ENCODE measurements at regions not wholly inside any gene's neighbourhood (a gene's known extent, or its start where the extent isn't known, plus 50 kb on each side); places are given as distances from the start of the nearest gene placed in this dataset.

GRCh38 chr10:128468462-128468861, 342.2 kb upstream of the MKI67 start:
- no peak overlapping the region for H3K27ac ChIP-seq (ENCODE audit: low read length)
- no peaks in the 10 kb centered on the region for H3K9me2 ChIP-seq (replicated peaks; ENCODE audit: insufficient read depth, low read length)
- no peak overlapping the region for H3K4me2 ChIP-seq (ENCODE audit: low read depth, low read length, poor library complexity, severe bottlenecking)
- H3K9ac ChIP-seq (ENCODE audit: low read length), result no peak overlapping the region
- H3K79me2 ChIP-seq (ENCODE audit: low read length), result no peaks in the 10 kb centered on the region
- H3K27me3 ChIP-seq (ENCODE audit: low read length), result no peaks in the 10 kb centered on the region
- no peak overlapping the region for H3K4me3 ChIP-seq (ENCODE audit: low read length)
- H3K36me3 ChIP-seq (ENCODE audit: insufficient read depth, low read length), result no peaks in the 10 kb centered on the region
- no peak overlapping the region for H2AFZ ChIP-seq (ENCODE audit: low read length)
- H3K4me1 ChIP-seq (ENCODE audit: low read length), result no peaks in the 10 kb centered on the region
- DNase-seq, result no peak
- no peaks in the 10 kb centered on the region for H3K9me3 ChIP-seq (ENCODE audit: low read length)
- no peaks in the 10 kb centered on the region for H4K20me1 ChIP-seq (ENCODE audit: insufficient read depth, low read depth, low read length)

- H3K9me3 ChIP-seq (ENCODE audit: low read length), result no peaks in the 10 kb centered on the region
- no peaks in the 10 kb centered on the region for H3K9me2 ChIP-seq (replicated peaks; ENCODE audit: insufficient read depth, low read length)
These were observed 343.3 kb upstream of the MKI67 start for GRCh38 chr10:128469515-128469914.

DNA sequence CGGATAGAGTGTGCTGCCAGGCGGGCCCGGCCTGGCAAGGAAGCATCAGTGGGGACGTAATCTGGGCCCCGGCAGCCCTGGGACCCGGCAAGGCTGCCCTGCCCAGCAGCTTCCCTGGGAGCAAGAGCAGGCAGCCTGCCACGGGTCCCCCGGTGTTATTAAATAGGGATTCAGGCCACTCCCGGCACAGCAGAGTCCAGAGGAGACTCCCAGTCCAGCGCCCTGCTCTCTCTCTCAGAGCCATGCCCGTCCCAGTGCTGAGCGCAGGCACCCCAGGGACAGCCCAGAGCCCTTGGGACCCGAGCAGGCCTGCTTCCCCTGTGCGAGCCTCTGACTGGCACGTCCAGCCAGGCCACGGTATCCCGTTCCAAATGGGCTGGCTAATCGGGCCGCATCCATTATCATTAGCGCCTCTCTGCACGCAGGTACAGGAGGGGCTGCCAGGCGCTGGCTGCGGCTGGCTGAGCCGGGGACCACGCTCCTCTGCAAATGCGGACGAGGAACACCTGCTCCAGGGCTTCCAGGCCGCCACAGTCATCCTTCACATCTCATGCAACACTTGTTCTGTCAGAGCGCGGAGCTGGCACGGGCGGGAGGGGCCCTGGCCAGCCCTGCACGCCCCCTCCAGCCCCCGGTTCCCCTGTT, 344.2 kb upstream of the MKI67 start:
- Histone ChIP-seq H4K20me1 (ENCODE audit: insufficient read depth, low read depth, low read length) (no peaks in the 10 kb centered on the region), H3K9me3 (ENCODE audit: low read length) (no peaks in the 10 kb centered on the region), H3K9me2 (replicated peaks; ENCODE audit: insufficient read depth, low read length) (no peaks in the 10 kb centered on the region), H3K79me2 (ENCODE audit: low read length) (no peaks in the 10 kb centered on the region), H3K4me2 (ENCODE audit: low read depth, low read length, poor library complexity, severe bottlenecking) (no peak overlapping the region), H3K4me1 (ENCODE audit: low read length) (no peaks in the 10 kb centered on the region), H3K4me3 (ENCODE audit: low read length) (no peak overlapping the region), H3K9ac (ENCODE audit: low read length) (no peak overlapping the region), H3K36me3 (ENCODE audit: insufficient read depth, low read length) (no peaks in the 10 kb centered on the region), H3K27me3 (ENCODE audit: low read length) (no peaks in the 10 kb centered on the region), H3K27ac (ENCODE audit: low read length) (no peak overlapping the region), H2AFZ (ENCODE audit: low read length) (no peak overlapping the region)
- DNase-seq, result no peak

More at GRCh38 chr10:128469515-128469914, 343.3 kb upstream of the MKI67 start:
- Histone ChIP-seq H3K4me2 (ENCODE audit: low read depth, low read length, poor library complexity, severe bottlenecking) (no peak overlapping the region), H2AFZ (ENCODE audit: low read length) (no peak overlapping the region), H3K27ac (ENCODE audit: low read length) (no peak overlapping the region), H3K79me2 (ENCODE audit: low read length) (no peaks in the 10 kb centered on the region), H3K4me3 (ENCODE audit: low read length) (no peak overlapping the region), H3K36me3 (ENCODE audit: insufficient read depth, low read length) (no peaks in the 10 kb centered on the region), H4K20me1 (ENCODE audit: insufficient read depth, low read depth, low read length) (no peaks in the 10 kb centered on the region), H3K9ac (ENCODE audit: low read length) (no peak overlapping the region), H3K4me1 (ENCODE audit: low read length) (no peaks in the 10 kb centered on the region), H3K27me3 (ENCODE audit: low read length) (no peaks in the 10 kb centered on the region)
- no peak for DNase-seq

GRCh38 chr10:128471151-128471550, 344.9 kb upstream of the MKI67 start:
- Histone ChIP-seq H3K79me2 (ENCODE audit: low read length) (no peaks in the 10 kb centered on the region), H3K4me3 (ENCODE audit: low read length) (no peak overlapping the region), H3K9ac (ENCODE audit: low read length) (no peak overlapping the region), H3K36me3 (ENCODE audit: insufficient read depth, low read length) (no peaks in the 10 kb centered on the region), H3K9me2 (replicated peaks; ENCODE audit: insufficient read depth, low read length) (no peaks in the 10 kb centered on the region), H3K4me2 (ENCODE audit: low read depth, low read length, poor library complexity, severe bottlenecking) (no peak overlapping the region), H3K9me3 (ENCODE audit: low read length) (no peaks in the 10 kb centered on the region), H4K20me1 (ENCODE audit: insufficient read depth, low read depth, low read length) (no peaks in the 10 kb centered on the region), H3K27me3 (ENCODE audit: low read length) (no peaks in the 10 kb centered on the region), H2AFZ (ENCODE audit: low read length) (no peak overlapping the region), H3K27ac (ENCODE audit: low read length) (no peak overlapping the region), H3K4me1 (ENCODE audit: low read length) (no peaks in the 10 kb centered on the region)
- no peak for DNase-seq

DNA sequence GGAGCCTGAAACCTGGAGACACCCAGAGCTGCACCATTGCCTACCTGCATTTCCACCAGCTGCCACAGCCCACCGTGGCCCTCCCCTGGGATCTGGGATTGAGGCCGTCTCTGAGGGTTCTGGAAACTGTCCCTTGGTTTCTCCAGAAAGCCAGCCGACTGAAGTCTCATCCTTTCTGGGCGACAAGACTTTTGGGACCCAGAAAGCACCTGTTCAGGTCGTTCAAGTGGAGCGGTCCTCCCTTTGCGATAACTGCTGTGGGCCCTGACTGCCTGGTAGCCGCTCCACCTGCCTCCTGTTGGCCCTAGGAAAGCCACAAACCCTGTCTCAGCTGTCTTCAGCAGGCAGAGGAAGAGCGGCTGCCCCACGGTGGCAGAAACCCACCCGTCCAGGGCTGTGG, 346.0 kb upstream of the MKI67 start:
- H3K9ac ChIP-seq (ENCODE audit: low read length), result no peak overlapping the region
- H3K9me2 ChIP-seq (replicated peaks; ENCODE audit: insufficient read depth, low read length), result no peaks in the 10 kb centered on the region
- no peaks in the 10 kb centered on the region for H4K20me1 ChIP-seq (ENCODE audit: insufficient read depth, low read depth, low read length)
- H3K4me3 ChIP-seq (ENCODE audit: low read length), result no peak overlapping the region
- H3K4me1 ChIP-seq (ENCODE audit: low read length), result no peaks in the 10 kb centered on the region
- H3K27ac ChIP-seq (ENCODE audit: low read length), result no peak overlapping the region
- no peak overlapping the region for H2AFZ ChIP-seq (ENCODE audit: low read length)
- H3K9me3 ChIP-seq (ENCODE audit: low read length), result no peaks in the 10 kb centered on the region
- no peak for DNase-seq
- H3K4me2 ChIP-seq (ENCODE audit: low read depth, low read length, poor library complexity, severe bottlenecking), result no peak overlapping the region
- H3K27me3 ChIP-seq (ENCODE audit: low read length), result no peaks in the 10 kb centered on the region
- H3K79me2 ChIP-seq (ENCODE audit: low read length), result no peaks in the 10 kb centered on the region
- H3K36me3 ChIP-seq (ENCODE audit: insufficient read depth, low read length), result no peaks in the 10 kb centered on the region

DNA sequence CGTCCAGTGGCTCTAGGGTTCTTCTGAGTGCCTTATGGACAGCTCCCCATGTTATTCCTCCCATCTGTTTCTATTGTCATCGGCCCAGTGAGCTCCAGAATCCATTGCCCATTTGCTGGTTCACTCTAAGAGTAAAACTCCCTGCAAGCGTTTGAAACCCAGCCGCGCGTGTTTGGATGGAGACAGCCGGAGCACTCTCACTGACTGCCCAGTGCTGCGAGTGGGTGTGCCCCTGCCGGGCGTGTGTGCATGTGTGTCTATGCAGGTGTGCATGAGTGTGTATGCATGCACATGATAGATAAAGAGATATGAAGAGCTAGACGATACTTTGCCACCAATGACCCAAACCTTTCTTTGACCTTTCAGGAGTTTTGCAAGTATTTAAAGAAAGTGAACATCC, 347.2 kb upstream of the MKI67 start:
- Histone ChIP-seq H3K9ac (ENCODE audit: low read length) (no peak overlapping the region), H3K27ac (ENCODE audit: low read length) (no peak overlapping the region), H4K20me1 (ENCODE audit: insufficient read depth, low read depth, low read length) (no peaks in the 10 kb centered on the region), H3K9me3 (ENCODE audit: low read length) (no peaks in the 10 kb centered on the region), H3K4me3 (ENCODE audit: low read length) (no peak overlapping the region), H2AFZ (ENCODE audit: low read length) (no peak overlapping the region), H3K27me3 (ENCODE audit: low read length) (no peaks in the 10 kb centered on the region), H3K79me2 (ENCODE audit: low read length) (no peaks in the 10 kb centered on the region), H3K36me3 (ENCODE audit: insufficient read depth, low read length) (no peaks in the 10 kb centered on the region), H3K4me1 (ENCODE audit: low read length) (no peaks in the 10 kb centered on the region), H3K9me2 (replicated peaks; ENCODE audit: insufficient read depth, low read length) (no peaks in the 10 kb centered on the region), H3K4me2 (ENCODE audit: low read depth, low read length, poor library complexity, severe bottlenecking) (no peak overlapping the region)
- no peak for DNase-seq

- Histone ChIP-seq H3K9me3 (ENCODE audit: low read length) (no peaks in the 10 kb centered on the region), H3K9me2 (replicated peaks; ENCODE audit: insufficient read depth, low read length) (no peaks in the 10 kb centered on the region), H3K27me3 (ENCODE audit: low read length) (no peaks in the 10 kb centered on the region), H4K20me1 (ENCODE audit: insufficient read depth, low read depth, low read length) (no peaks in the 10 kb centered on the region), H2AFZ (ENCODE audit: low read length) (no peak overlapping the region), H3K9ac (ENCODE audit: low read length) (no peak overlapping the region), H3K4me3 (ENCODE audit: low read length) (no peak overlapping the region), H3K27ac (ENCODE audit: low read length) (no peak overlapping the region), H3K4me1 (ENCODE audit: low read length) (no peaks in the 10 kb centered on the region), H3K4me2 (ENCODE audit: low read depth, low read length, poor library complexity, severe bottlenecking) (no peak overlapping the region), H3K79me2 (ENCODE audit: low read length) (no peaks in the 10 kb centered on the region), H3K36me3 (ENCODE audit: insufficient read depth, low read length) (no peaks in the 10 kb centered on the region)
- DNase-seq, result no peak
These were observed 347.7 kb upstream of the MKI67 start for GRCh38 chr10:128473911-128474310.

DNA sequence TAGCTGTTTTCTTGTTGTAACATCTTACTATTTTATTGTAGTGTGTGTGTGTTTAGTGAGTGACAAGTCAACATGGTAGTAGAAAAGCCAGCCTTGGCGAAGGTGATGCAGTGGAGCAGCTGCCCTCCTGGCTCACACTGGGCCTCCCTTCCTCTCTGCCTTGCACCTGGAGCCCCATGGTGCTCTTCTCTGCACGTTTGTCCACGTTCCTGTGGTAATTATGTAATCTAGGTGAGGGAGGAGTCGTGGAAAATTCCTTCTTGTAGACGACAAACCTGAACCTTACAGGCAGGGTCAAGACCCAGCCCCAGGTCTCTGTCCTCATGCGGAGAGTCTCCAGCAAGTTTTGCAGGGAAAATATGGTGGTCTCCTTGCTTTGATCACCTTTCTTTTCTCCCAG, 348.3 kb upstream of the MKI67 start:
- Histone ChIP-seq H3K36me3 (ENCODE audit: insufficient read depth, low read length) (no peaks in the 10 kb centered on the region), H3K4me2 (ENCODE audit: low read depth, low read length, poor library complexity, severe bottlenecking) (no peak overlapping the region), H3K9me3 (ENCODE audit: low read length) (no peaks in the 10 kb centered on the region), H3K9me2 (replicated peaks; ENCODE audit: insufficient read depth, low read length) (no peaks in the 10 kb centered on the region), H2AFZ (ENCODE audit: low read length) (no peak overlapping the region), H3K9ac (ENCODE audit: low read length) (no peak overlapping the region), H3K27ac (ENCODE audit: low read length) (no peak overlapping the region), H3K4me3 (ENCODE audit: low read length) (no peak overlapping the region), H3K4me1 (ENCODE audit: low read length) (no peaks in the 10 kb centered on the region), H4K20me1 (ENCODE audit: insufficient read depth, low read depth, low read length) (no peaks in the 10 kb centered on the region), H3K27me3 (ENCODE audit: low read length) (no peaks in the 10 kb centered on the region), H3K79me2 (ENCODE audit: low read length) (no peaks in the 10 kb centered on the region)
- no peak for DNase-seq
